Adipocyte (in vitro differentiated cells): ENCODE measurements at regions not wholly inside any gene's neighbourhood (a gene's known extent, or its start where the extent isn't known, plus 50 kb on each side); places are given as distances from the start of the nearest gene placed in this dataset.

Experiments used
- DNase-seq: peaks from one replicate; pipeline ENCODE4 v3.0.0-alpha.2; 2015; ENCODE audit warnings: low read depth
- H3K27me3 ChIP-seq: replicated peaks from 2 replicates; pipeline ENCODE4 v1.7.0; 2013; ENCODE audit warnings: mild to moderate bottlenecking, low read length, moderate library complexity; ENCODE audit not compliant: control insufficient read depth, insufficient read depth
- H3K36me3 ChIP-seq: 2 replicates; pipeline ENCODE4 v1.7.0; 2013; ENCODE audit warnings: low read length, mild to moderate bottlenecking, moderate library complexity; ENCODE audit not compliant: control insufficient read depth, insufficient read depth, severe bottlenecking
- H3K4me1 ChIP-seq: 2 replicates; pipeline ENCODE4 v1.7.0; 2013; ENCODE audit warnings: mild to moderate bottlenecking, low read length, moderate library complexity; ENCODE audit not compliant: control insufficient read depth, insufficient read depth
- H3K4me3 ChIP-seq: 2 replicates; pipeline ENCODE4 v1.7.0; 2013; ENCODE audit warnings: mild to moderate bottlenecking, low read length, moderate library complexity
- H3K9ac ChIP-seq: 2 replicates; pipeline ENCODE4 v1.7.0; 2013; ENCODE audit warnings: mild to moderate bottlenecking, low read length, moderate library complexity
- H3K9me3 ChIP-seq: 2 replicates; pipeline ENCODE4 v1.7.0; 2013; ENCODE audit warnings: mild to moderate bottlenecking, low read length, moderate library complexity; ENCODE audit not compliant: control insufficient read depth

- no peak for DNase-seq
Measured at GRCh38 chr12:87238466-87238865, 790.7 kb downstream of the C12orf50 start.

GRCh38 chr12:87234898-87235297, 794.3 kb downstream of the C12orf50 start:
- no peak overlapping the region for H3K9ac ChIP-seq
- H3K36me3 ChIP-seq = no peaks in the 10 kb centered on the region
- H3K4me1 ChIP-seq = no peaks in the 10 kb centered on the region
- H3K4me3 ChIP-seq = no peak overlapping the region
- DNase-seq = no peak
- H3K9me3 ChIP-seq = no peaks in the 10 kb centered on the region
- no peaks in the 10 kb centered on the region for H3K27me3 ChIP-seq

More at GRCh38 chr12:87238466-87238865, 790.7 kb downstream of the C12orf50 start:
- Histone ChIP-seq H3K9me3 (no peaks in the 10 kb centered on the region), H3K4me1 (peaks cover 9% of the 10 kb centered on the region), H3K4me3 (no peak overlapping the region), H3K27me3 (no peaks in the 10 kb centered on the region), H3K9ac (no peak overlapping the region), H3K36me3 (no peaks in the 10 kb centered on the region)

- Histone ChIP-seq H3K27me3 (no peaks in the 10 kb centered on the region), H3K9me3 (no peaks in the 10 kb centered on the region), H3K4me1 (no peaks in the 10 kb centered on the region), H3K9ac (no peak overlapping the region), H3K36me3 (no peaks in the 10 kb centered on the region), H3K4me3 (no peak overlapping the region)
- no peak for DNase-seq
Measured at GRCh38 chr12:87233671-87234070, 795.5 kb downstream of the C12orf50 start.

GRCh38 chr12:87231818-87232217, 797.4 kb downstream of the C12orf50 start:
- Histone ChIP-seq H3K9me3 (no peaks in the 10 kb centered on the region), H3K4me3 (no peak overlapping the region), H3K9ac (no peak overlapping the region), H3K4me1 (no peaks in the 10 kb centered on the region), H3K36me3 (no peaks in the 10 kb centered on the region), H3K27me3 (no peaks in the 10 kb centered on the region)
- no peak for DNase-seq

- H3K9ac ChIP-seq = no peak overlapping the region
- no peaks in the 10 kb centered on the region for H3K27me3 ChIP-seq
- DNase-seq = no peak
- no peak overlapping the region for H3K4me3 ChIP-seq
- H3K4me1 ChIP-seq = no peaks in the 10 kb centered on the region
- no peaks in the 10 kb centered on the region for H3K36me3 ChIP-seq
- no peaks in the 10 kb centered on the region for H3K9me3 ChIP-seq
Measured at GRCh38 chr12:87230441-87230840, 798.8 kb downstream of the C12orf50 start.

- Histone ChIP-seq H3K4me1 (no peaks in the 10 kb centered on the region), H3K9me3 (no peaks in the 10 kb centered on the region), H3K36me3 (no peaks in the 10 kb centered on the region), H3K4me3 (no peak overlapping the region), H3K9ac (no peak overlapping the region), H3K27me3 (no peaks in the 10 kb centered on the region)
- DNase-seq = no peak
Measured at GRCh38 chr12:87227162-87227561, 802.0 kb downstream of the C12orf50 start.

GRCh38 chr12:87217491-87217890, 811.7 kb downstream of the C12orf50 start:
- H3K27me3 ChIP-seq = no peaks in the 10 kb centered on the region
- peak overlapping the region; percentile 53 for H3K9ac ChIP-seq
- peak; percentile 59 for DNase-seq
- no peaks in the 10 kb centered on the region for H3K9me3 ChIP-seq
- no peaks in the 10 kb centered on the region for H3K36me3 ChIP-seq
- peaks cover 22% of the 10 kb centered on the region for H3K4me1 ChIP-seq
- H3K4me3 ChIP-seq = no peak overlapping the region

- Histone ChIP-seq H3K9me3 (no peaks in the 10 kb centered on the region), H3K4me3 (no peak overlapping the region), H3K36me3 (no peaks in the 10 kb centered on the region), H3K27me3 (no peaks in the 10 kb centered on the region), H3K4me1 (peaks cover 22% of the 10 kb centered on the region), H3K9ac (peak overlapping the region; percentile 53)
- peak; percentile 69 for DNase-seq
Measured at GRCh38 chr12:87216436-87216835, 812.8 kb downstream of the C12orf50 start.

- no peak for DNase-seq
- H3K9me3 ChIP-seq = peaks cover 14% of the 10 kb centered on the region
- H3K27me3 ChIP-seq = no peaks in the 10 kb centered on the region
- no peak overlapping the region for H3K4me3 ChIP-seq
- H3K9ac ChIP-seq = no peak overlapping the region
- no peaks in the 10 kb centered on the region for H3K4me1 ChIP-seq
- H3K36me3 ChIP-seq = no peaks in the 10 kb centered on the region
Measured at GRCh38 chr12:87202189-87202588, 827.0 kb downstream of the C12orf50 start.

- Histone ChIP-seq H3K4me3 (no peak overlapping the region), H3K27me3 (no peaks in the 10 kb centered on the region), H3K4me1 (no peaks in the 10 kb centered on the region), H3K36me3 (no peaks in the 10 kb centered on the region), H3K9ac (no peak overlapping the region), H3K9me3 (peaks cover 8% of the 10 kb centered on the region)
- DNase-seq = no peak
Measured at GRCh38 chr12:87201598-87201997, 827.6 kb downstream of the C12orf50 start.

GRCh38 chr12:87200289-87200979, 828.8 kb downstream of the C12orf50 start:
- Histone ChIP-seq H3K4me3 (no peak overlapping the region), H3K36me3 (no peaks in the 10 kb centered on the region), H3K9ac (no peak overlapping the region), H3K4me1 (peaks cover 5% of the 10 kb centered on the region), H3K27me3 (no peaks in the 10 kb centered on the region), H3K9me3 (peaks cover 2% of the 10 kb centered on the region)
- no peak for DNase-seq

GRCh38 chr12:87198181-87198580, 831.0 kb downstream of the C12orf50 start:
- DNase-seq = no peak
- Histone ChIP-seq H3K9ac (no peak overlapping the region), H3K4me1 (peaks cover 5% of the 10 kb centered on the region), H3K4me3 (no peak overlapping the region), H3K36me3 (no peaks in the 10 kb centered on the region), H3K9me3 (no peaks in the 10 kb centered on the region), H3K27me3 (no peaks in the 10 kb centered on the region)
